ENCODE measurements at regions not wholly inside any gene's neighbourhood (a gene's known extent, or its start where the extent isn't known, plus 50 kb on each side); places are given as distances from the start of the nearest gene placed in this dataset.
"Not testable (repeated sequence)": the region's sequence is repeated elsewhere in the genome, so short reads cannot be mapped to it uniquely, and the experiment has no call there.

DNA sequence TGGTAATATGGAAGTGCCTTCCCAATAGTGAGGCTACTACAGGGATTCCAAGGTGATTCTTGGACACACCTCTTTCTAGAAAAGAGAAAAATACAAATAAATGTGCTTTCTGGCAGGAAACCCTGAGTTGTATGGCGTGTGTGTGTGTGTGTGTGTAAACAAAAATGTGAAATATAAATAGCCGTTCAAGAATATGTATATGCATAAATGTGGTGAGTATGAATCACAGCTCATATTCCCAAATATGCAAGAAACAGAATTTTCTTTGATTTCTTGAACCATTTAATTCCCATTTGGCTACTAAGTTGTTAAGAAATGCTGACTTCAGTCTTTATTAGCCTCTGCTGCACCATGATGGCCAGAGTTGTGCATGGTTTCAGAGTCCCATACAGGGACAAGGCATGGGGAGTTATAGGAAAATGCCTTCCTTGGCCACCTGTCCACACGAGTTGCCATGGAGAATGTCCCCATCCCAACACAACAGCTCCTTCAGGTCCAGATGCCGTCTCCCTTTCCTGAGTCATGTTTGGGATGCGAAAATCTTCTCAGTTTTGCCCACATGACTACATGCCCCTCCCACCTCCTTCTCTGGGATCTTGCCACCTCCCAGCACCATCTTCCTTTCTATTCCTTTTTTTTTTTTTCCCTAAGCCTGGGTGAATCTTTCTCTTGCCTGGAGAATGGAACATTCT, 312.4 kb upstream of the ECI2 start:
- no peak for DNase-seq

DNA sequence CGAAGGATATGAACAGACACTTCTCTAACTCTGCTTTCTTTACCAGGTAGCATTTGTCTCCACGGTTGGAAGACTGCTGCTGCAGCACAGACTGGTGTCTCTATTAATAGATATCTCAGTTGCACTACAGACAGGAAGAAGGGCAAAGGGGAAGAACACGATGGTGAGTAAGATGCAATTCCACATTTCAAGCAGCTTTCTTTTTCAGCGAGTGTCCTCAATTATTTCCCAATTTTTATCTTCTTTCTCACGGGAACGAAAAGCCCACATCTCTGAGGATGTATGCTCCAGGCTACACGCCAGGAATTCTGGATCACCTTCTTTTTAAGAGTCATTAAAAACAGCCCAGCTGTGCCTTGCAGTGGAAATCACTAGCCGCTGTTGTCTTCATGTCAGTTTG, 311.6 kb upstream of the ECI2 start:
- DNase-seq = no peak

DNA sequence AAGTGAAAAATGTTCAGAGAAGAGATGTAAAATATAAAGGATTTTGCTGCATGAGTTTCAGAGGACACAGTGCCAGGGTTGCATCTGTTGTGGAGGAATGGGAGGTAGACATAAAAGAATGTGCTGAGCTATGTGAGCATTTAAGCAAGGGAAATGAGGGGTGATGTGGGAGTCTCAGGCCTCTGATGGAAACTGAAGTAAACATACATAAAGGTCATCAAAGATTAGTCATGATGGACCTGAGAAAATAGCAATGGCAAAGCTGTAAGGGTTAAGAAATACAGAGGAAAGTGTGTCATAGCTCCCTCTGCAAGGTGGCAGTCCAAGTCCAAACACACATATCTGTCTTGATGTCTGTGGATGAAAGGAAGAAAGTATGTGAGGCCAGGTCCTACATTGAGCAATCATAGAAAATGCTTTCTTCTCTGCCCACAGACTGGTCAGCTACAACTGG, 306.6 kb upstream of the ECI2 start:
- no peak for DNase-seq

DNA sequence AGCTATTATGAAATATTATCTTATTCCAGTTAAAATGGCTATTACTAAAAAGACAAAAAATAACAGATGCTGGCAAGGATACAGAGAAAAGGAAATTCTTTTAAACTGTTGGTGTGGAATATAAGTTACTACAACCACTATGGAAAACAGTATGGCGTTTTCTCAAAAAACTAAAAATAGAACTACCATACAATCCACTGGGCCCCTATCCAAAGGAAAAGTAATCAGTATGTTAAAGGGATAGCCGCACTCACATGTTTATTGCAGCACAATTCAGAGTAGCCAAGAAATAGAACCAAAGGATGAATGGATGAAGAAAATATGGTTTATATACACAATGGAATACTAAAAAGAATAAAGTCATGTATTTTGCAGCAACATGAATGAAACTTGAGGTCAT, 303.8 kb upstream of the ECI2 start:
- no peak for DNase-seq

DNA sequence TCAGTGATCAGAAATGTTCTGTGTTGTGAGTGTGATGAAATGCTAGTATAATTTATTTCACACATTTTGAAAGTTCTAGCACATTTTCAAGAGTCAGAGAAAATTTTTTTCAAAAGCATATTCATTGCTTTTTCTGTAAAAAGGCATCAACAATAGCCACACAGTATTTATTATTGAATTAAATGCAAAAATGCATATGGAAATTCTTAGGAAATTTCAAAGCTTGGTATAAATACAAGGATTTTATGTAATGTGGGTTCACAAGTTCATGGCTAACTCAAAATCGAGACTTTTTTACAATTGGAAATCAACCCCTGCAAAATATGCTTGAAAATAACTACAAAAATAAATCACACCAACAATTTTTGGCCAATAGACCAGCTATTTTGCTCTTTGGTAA, 302.0 kb upstream of the ECI2 start:
- DNase-seq = no peak

DNA sequence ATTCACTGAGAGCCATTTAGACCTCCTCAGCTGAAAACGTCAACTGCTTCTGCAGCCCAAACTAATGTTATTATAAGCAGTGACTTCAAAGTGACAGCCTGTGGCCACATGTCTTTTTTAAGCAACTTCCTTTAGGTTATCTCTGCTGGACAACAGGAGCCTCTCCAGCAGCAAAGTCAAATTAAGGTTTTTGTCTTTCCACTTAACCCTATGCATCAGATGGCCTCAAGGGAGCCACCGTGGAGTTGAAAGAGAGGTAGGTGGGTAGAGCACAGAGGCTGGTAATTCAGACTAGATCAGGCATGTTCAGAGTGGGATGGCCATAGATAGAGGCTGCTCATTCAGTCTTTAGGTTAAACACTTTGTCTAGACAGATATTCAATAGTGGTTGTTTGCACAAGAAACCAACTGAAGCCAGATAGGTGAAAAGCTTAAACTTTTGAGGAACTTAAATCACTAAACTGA, 300.6 kb upstream of the ECI2 start:
- no peak for DNase-seq

DNA sequence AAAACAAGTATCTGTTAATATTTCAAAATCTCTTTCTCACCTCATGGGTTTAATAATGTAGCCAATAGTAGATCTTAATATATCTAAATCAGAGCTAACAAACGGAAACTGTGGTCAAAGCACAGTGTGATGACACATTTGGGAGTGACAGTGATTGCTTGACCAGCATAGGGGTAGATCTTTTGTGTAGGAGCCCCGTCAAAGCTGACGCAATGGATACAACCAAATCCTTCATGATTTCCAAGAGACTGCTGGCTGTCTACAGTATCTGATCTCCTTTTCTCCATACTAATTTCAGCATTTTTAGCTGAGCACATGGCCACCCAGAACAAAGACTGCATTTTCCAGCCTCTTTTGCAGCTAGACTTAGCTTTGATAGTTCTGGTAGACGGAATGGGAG, 299.3 kb upstream of the ECI2 start:
- DNase-seq = no peak

DNA sequence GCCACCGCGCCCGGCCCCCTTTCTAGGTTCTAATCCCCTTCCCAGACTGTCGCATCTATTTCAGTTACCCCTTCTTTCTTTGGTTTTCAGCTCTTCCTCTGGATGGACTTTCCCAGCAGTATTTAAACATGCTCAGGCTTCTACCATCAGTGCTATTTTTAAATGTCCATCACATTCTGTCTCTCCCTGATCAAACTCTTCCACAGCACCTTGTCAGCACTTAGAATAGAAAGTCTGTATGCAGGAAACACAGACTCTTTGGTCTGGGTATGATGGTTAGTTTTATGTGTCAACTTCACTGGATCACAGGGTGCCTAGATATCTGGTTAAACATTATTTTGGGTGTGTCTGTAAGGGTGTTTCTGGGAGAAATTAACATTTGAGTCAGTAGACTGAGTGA, 297.8 kb upstream of the ECI2 start:
- DNase-seq = no peak

DNA sequence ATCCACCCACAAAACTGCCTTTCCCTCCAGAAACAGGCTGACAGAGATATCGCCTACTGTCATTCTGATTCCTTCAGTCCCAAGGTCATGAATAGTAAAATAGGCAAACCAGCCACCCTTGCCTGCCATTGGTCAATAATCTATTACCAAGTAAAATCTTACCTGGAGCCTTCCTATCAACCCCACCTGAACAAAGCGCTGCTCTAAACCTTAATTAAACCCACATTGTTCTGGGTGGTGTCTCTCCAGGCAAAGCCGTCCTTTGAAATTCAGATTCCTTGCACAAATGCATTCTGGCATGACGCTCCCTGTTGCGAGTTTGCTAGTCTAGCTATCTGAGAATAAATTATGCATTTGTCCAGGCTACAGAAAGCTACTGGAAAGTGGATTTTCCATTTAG, 291.6 kb upstream of the ECI2 start:
- DNase-seq = no peak

DNA sequence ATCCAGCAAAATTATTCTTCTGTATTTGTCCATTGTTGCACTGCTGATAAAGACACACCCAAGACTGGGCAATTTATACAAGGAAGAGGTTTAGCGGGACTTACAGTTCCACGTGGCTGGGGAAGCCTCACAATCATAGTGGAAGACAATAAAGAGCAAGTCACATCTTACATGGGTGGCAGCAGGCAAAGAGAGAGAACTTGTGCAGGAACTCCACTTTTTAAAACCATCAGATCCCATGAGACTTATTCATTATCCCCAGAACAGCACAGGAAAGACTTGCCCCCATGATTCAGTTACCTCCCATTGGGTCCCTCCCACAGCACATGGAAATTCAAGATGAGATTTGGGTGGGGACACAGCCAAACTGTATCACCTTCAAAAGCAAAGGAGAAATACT, 286.5 kb upstream of the ECI2 start:
- DNase-seq = no peak

DNA sequence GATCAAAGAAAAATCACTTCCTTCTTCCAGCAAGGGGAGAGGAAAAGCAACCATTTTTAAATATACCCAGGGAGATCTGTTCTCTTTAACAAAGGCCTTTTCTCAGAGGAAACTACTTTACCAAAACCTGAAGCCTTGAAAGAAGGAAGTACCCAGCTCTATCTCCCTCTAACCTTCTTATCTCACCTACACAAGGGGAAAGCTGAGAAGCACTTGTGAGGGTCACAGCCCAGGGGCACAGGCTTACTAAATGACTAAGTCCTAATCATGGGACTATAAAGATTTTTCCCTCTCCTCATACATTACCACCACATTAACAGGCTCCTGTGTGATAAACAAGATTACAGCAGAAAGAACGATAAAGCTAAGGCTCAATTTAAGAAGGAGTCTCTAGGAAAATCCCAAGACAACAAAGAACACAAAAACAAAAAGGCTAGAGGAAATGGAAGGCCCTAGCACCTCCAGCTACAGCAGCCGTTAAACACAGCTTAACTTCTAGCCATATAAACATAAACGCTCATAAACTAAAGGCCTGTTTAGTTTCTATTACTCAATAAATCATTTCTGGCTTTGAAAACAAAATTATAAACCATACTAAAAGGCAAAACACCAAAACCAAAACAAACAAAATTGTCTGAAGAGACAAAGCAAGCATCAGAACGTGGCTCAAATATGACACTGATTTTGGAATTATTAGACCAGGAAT, 284.9 kb upstream of the ECI2 start:
- no peak for DNase-seq

DNA sequence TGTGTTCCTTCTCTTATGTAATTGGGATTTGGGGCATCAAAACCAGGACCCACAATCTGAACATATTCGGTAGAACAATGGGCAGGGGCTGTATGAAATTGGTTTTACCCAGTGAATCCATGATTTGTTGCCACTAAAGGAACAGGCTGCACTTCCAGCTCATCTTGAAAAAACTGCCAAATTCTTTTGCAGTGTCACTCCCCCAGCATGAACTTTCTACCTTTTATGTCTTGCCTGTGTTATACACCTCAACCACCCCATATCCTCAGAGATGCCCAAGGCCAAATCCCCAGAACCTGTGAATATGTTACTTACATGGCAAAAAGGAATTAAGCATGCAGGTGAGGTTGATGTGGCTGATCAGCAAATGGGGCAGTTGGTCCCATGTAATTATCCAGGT, 280.2 kb upstream of the ECI2 start:
- DNase-seq = no peak

DNA sequence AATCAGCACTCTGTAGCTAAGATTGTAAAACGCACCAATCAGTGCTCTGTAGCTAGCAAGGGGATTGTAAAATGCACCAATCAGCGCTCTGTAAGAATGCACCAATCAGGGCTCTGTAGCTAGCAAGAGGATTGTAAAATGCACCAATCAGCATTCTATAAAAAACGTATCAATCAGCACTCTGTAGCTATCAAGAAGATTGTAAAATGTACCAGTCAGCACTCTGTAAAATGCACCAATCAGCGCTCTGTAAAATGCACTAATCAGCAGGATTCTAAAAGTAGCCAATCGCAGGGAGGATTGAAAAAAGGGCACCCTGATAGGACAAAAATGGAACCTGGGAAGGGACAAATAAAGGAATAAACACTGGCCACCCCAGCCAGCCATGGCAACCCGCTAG, 278.7 kb upstream of the ECI2 start:
- not testable (repeated sequence) for DNase-seq

DNA sequence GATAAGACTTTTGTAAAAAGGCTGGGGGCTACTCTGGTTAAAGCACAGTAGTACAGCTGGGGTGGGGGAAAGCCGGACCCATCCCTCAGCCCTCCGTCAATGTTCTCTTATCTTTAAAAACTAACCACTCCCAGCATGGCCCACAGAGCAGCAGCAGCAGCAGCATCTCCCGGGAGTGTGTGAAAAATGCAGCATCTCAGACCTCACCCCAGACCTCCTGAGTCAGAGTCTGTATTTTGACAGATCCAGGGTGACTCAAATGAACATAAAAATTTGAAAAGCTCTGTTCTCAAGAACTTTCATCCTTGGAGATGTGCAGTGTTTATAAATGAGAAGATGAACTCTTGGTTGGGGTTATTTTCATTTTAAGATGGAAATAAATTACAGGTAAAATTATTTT, 277.7 kb upstream of the ECI2 start:
- no peak for DNase-seq

DNA sequence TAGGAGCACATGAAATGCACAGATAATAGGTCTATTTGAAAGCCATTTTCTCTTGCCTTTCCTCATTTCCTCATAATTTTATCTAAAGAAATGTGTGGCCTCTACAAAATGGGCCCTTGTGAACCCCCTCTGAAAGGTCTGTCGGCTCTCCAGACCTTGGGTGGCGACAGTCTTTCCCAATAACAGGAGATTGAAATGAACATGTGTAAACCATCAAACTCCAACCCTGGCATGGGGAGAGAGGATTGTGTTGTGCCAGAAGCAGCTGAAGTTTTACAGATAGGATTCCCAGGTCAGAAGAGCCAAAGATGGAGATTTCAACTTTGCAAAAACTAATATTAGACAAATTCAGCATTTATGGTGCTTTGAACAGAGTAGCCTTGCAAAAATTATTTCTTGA, 277.1 kb upstream of the ECI2 start:
- no peak for DNase-seq

DNA sequence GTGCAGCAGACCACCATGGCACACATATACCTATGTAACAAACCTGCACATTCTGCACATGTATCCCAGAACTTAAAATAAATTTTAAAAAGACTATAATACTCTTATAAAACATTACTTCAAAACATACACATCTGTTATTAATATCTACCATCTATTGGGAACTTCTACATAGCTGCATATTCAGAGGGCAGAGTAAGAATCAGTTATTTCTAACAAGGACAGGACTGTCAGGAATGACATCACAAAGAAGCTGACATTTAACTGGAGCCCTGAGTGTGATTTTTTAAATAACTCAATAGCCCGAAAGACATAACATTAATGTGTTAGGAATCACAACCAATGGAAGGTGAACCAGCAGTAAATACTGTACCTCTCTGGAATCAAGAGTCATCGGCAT, 276.7 kb upstream of the ECI2 start:
- DNase-seq = no peak

DNA sequence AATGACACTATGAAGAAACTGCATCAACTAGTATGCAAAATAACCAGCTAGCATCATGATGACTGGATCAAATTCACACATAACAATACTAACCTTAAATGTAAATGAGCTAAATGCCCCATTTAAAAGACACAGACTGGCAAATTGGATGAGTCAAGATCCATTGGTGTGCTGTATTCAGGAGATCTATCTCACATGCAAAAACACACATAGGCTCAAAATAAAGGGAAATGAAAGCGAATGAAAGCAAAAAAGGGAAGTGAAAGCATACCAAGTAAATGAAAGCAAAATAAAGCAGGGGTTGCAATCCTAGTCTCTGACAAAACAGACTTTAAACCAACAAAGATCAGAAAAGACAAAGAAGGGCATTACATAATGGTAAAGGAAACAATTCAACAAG, 272.3 kb upstream of the ECI2 start:
- DNase-seq = not testable (repeated sequence)

DNA sequence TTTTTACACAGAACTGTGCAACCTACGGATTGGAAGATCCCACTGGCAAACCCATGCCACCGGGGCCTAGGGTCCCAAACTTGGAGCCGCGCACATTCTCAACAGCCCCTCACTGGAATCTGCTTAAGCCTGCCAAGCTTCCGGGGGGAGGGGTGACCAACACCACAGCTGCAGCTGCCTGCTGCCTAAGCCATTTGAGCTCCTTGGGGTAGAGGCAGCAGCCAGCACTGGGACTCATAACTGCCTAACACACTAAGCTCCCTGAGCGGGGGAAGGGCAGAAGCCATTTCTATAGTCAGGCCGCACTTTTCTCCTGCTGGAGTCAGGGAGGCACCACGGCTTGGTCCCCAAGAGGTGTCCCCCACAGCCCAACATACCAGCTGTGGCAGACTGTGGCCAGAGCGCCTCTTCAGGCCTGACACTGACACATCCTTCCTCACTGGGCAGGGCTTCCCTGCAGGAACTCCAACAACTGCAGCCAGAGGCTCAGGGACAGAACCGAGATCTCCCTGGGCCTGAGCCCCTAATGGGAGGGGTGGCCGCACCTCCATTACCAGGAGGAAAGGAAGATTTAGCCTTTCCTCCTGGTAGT, 270.3 kb upstream of the ECI2 start:
- peak; percentile 58 for DNase-seq

DNA sequence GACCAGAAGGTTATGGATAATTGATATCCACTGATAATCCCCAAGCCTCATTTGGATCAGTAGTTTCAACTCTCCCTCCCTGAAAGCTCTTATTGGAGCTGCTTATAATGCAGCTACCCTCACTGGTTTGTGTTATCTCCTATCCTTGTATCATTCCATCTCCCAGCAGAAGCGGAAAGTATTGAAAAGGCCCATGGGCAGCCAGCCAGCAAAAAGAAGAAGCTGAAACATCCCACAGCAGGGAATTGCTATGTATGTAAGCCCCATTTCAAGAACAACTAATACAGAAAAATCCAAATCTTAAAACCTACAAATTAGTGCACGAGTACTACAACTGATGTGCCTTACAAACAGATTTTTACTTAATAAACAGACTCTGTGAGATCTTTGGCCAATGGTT, 269.0 kb upstream of the ECI2 start:
- DNase-seq = peak; percentile 36

DNA sequence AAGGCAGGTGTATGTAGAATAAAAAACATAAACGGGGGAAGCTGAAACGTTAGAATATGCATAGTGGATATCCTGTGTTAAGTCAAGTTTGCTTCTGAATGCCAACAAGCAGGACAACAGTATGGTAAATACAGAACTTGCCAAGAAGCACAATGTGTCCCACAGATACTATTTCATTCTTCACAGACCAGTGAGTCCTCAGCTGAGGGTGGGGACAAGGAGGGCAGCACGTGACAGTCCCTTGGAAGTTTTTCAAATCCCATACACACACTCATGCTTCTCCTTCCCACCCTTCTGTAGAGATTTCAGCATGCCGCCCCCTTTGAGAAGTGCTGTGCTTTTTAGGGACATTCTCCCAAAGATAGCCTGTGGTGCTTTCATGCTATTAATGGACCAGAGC, 268.5 kb upstream of the ECI2 start:
- no peak for DNase-seq

DNA sequence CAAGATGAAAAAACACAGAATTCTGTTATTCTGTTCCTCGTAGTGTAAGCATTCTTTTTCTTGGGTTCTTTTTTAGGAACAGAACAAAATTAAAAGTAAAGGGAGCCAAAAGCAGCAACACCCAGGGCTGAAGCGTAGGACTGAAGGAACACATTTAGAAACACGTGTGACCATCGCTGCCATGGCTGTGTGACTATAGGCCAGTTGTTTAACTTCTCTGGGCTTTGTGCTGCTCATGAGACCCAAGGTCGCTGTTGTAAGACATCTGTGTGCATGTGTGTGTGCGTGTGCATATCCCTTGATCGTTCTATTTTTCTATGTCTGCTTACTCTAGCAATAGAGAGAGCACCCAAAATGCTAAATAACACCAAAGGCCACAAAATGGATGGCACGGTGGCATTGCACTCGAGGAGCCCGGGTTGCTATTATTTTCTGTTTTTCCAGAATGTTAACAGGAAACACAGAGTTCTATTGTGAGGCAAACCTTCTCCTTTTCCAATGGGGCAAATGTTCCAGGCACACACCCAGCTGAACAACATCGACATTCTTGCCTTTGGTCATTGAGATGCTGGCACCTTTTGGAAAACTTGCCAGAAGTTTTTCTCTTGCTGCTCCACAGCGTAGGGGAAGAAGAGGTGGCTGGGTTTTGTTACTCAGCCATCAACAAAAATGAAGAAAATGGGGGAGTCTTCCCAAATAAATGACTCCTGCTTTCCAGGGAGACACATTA, 267.8 kb upstream of the ECI2 start:
- DNase-seq = no peak

DNA sequence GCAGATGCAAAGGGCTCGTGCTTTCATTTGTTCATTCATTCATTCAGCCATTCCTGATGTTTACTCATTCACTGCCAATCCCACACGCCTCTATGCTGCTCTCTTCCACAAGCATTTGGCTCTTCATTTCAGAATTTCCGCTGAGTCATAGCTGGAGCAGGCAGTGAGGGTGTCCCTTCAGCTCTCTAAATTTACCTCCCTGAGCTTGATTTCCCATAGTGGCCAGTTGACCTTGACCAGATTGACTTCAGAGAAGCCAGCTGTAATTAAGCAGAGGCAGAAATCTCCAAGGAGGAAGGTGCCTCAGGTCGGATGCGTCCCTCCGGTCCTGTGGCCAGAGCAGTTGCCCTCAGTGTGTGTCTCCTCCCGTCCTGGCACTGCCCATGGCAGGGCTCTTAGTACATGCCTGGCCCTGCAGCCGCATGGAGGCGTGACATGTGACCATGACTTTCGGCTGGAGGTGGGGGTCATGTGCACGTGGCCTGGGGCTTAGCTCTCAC, 267.2 kb upstream of the ECI2 start:
- peak; percentile 51 for DNase-seq

Data from femur (tissue), 1 donor.